ENCODE measurements at regions not wholly inside any gene's neighbourhood (a gene's known extent, or its start where the extent isn't known, plus 50 kb on each side); places are given as distances from the start of the nearest gene placed in this dataset.

DNA sequence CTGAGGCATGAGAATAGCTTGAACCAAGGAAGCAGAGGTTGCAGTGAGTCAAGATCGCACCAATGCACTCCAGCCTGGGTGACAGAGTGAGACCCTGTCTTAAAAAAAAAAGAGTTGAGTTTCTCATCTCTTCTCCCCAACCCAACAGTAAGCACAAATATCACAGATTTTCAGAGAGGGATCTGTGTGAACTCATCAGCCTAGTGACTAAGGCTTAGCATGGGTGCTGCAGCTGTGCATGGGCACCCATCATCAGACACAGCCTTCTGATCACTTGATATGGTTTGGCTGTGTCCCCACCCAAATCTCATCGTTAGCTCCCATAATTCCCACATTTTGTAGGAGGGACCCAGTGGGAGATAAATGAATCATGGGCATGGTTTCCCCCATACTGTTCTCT, 298.9 kb downstream of the PCNX1 start:
- peaks cover 0 to 10% (median 0%) of the 10 kb centered on the region in 3 experiments; a peak in 3 of 7 replicates for H3K36me3 Mint-ChIP-seq (ENCODE audit: insufficient read depth in 1 of 3, low read depth in 3 of 3)
- Histone ChIP-seq H3K4me1 (ENCODE audit: insufficient read depth, low read length) (no peaks in the 10 kb centered on the region), H3K4me2 (ENCODE audit: insufficient read depth, insufficient read length, low read length) (no peak overlapping the region)

More for the DNA sequence above, 298.9 kb downstream of the PCNX1 start:
- Histone ChIP-seq H4K8ac (replicated peaks; ENCODE audit: insufficient read length, low read depth, low read length) (no peak overlapping the region), H3K23me2 (ENCODE audit: insufficient read length, low read depth, low read length, poor library complexity, severe bottlenecking) (no peaks in the 10 kb centered on the region), H3K79me2 (ENCODE audit: insufficient read depth, low read length) (no peaks in the 10 kb centered on the region), H4K5ac (ENCODE audit: insufficient read length, low read depth, low read length) (no peak overlapping the region), H2BK15ac (ENCODE audit: low read depth, low read length) (no peak overlapping the region), H3K18ac (ENCODE audit: insufficient read length, low read depth, low read length) (no peak overlapping the region), H2AK5ac (ENCODE audit: insufficient read length, low read length) (no peak overlapping the region), H3K14ac (ENCODE audit: insufficient read depth, low read length) (no peak overlapping the region), H3K4ac (ENCODE audit: low read depth, low read length) (no peak overlapping the region), H3K9me3 (ENCODE audit: control insufficient read depth, low read depth, low read length) (no peaks in the 10 kb centered on the region), H2BK5ac (ENCODE audit: insufficient read length, low read length) (no peak overlapping the region), H2BK20ac (ENCODE audit: low read depth, low read length, poor library complexity, severe bottlenecking) (no peak overlapping the region), H3K56ac (ENCODE audit: insufficient read length, low read depth, low read length) (no peak overlapping the region), H3K23ac (ENCODE audit: insufficient read length, low read depth, low read length) (no peak overlapping the region), H2BK12ac (ENCODE audit: insufficient read length, low read depth, low read length) (no peak overlapping the region), H3K27ac (ENCODE audit: insufficient read length, low read depth, low read length) (no peak overlapping the region), H3K27me3 (ENCODE audit: insufficient read depth, low read length) (no peaks in the 10 kb centered on the region), H3K9ac (ENCODE audit: extremely low read depth, insufficient read length, low read length) (no peak overlapping the region), H3K79me1 (ENCODE audit: insufficient read depth, low read depth, low read length, poor library complexity, severe bottlenecking) (no peaks in the 10 kb centered on the region), H2AFZ (ENCODE audit: low read length) (no peak overlapping the region), H4K91ac (ENCODE audit: insufficient read length, low read depth, low read length) (no peak overlapping the region), H4K20me1 (ENCODE audit: control insufficient read depth, insufficient read depth, insufficient read length) (no peaks in the 10 kb centered on the region), H3T11ph (ENCODE audit: low read length) (no peak overlapping the region), H2BK120ac (ENCODE audit: low read depth, low read length, poor library complexity, severe bottlenecking) (no peak overlapping the region)
- Mint-ChIP-seq H3K4me3 (no peak overlapping the region), H3K27ac (no peak overlapping the region), H3K9me3 (peaks cover 11 to 13% of the 10 kb centered on the region in 2 experiments; a peak in 4 of 5 replicates), H3K4me1 (peaks cover 12 to 17% of the 10 kb centered on the region in 2 experiments), H3K27me3 (ENCODE audit: low read depth) (no peaks in the 10 kb centered on the region; the same call in none of the 2 replicates)
- TF ChIP-seq, protein P1, sequence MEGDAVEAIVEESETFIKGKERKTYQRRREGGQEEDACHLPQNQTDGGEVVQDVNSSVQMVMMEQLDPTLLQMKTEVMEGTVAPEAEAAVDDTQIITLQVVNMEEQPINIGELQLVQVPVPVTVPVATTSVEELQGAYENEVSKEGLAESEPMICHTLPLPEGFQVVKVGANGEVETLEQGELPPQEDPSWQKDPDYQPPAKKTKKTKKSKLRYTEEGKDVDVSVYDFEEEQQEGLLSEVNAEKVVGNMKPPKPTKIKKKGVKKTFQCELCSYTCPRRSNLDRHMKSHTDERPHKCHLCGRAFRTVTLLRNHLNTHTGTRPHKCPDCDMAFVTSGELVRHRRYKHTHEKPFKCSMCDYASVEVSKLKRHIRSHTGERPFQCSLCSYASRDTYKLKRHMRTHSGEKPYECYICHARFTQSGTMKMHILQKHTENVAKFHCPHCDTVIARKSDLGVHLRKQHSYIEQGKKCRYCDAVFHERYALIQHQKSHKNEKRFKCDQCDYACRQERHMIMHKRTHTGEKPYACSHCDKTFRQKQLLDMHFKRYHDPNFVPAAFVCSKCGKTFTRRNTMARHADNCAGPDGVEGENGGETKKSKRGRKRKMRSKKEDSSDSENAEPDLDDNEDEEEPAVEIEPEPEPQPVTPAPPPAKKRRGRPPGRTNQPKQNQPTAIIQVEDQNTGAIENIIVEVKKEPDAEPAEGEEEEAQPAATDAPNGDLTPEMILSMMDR (conservative IDR thresholded peaks at IDR 0.05), result no peak
- DNase-seq, result no peak
- WGBS (ENCODE audit: extremely low coverage, insufficient read length, low lambda C conversion rate), result no CpG with 5 or more reads among the region's 2 CpGs
